ENCODE measurements at regions not wholly inside any gene's neighbourhood (a gene's known extent, or its start where the extent isn't known, plus 50 kb on each side); places are given as distances from the start of the nearest gene placed in this dataset.

DNA sequence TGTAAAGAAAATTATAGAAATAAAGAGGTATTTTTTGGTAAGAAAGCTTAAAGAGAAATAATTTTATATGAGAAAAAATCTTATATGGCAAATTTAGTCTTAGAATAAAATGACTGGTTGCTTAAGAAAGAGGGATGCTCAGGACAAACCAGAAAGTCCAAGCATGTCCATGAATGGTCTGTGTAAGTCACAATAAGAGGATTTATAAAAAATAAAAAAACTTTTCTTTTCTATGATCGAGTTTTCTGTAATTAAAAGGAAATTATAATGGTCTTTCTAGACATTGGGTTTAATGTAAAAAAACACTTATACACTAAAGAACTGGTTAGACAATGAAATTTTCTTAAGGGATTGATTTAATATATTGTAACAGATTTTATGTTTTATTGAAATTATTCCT, 819.6 kb downstream of the TBC1D22A start:
- H3K27ac ChIP-seq (ENCODE audit: low read depth, low read length) = no peak overlapping the region

DNA sequence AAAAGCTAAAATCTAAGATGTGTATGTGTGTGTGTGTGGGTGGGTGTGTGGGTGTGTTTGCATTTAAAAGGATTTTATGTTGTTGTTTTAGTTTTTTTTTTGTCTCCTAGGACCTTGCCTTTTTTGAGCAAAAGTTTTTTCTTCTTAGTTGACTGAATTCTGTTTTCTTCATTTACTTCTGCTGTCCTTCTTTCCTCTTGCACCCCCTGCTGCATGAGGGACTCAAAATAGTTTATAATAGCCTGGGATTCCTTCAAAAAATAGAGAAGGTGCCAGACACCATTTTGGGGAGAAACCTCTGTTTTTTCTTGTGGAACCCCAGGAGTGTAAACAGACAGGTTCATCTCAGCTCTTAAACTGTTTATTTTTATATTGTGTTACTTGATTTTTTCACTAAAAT, 817.7 kb downstream of the TBC1D22A start:
- Histone ChIP-seq H3K9ac (ENCODE audit: low read length) (no peak overlapping the region), H3K4me2 (ENCODE audit: low read depth, low read length, poor library complexity, severe bottlenecking) (no peak overlapping the region), H3K79me2 (ENCODE audit: insufficient read depth, low read length) (no peaks in the 10 kb centered on the region), H3K9me3 (ENCODE audit: insufficient read depth, low read length) (peaks cover 16% of the 10 kb centered on the region; the same call in 1 of the 2 replicates), H3F3A (ENCODE audit: insufficient read depth) (no peaks in the 10 kb centered on the region), H2AFZ (ENCODE audit: low read depth, low read length, severe bottlenecking) (no peak overlapping the region), H3K27ac (ENCODE audit: low read depth, low read length) (no peak overlapping the region), H3K9me2 (replicated peaks; ENCODE audit: insufficient read depth, low read length) (no peaks in the 10 kb centered on the region), H3K4me3 (ENCODE audit: insufficient read depth, low read length, poor library complexity, severe bottlenecking) (no peak overlapping the region), H3K36me3 (ENCODE audit: low read length) (0 out of 2 replicates have a peak, but pooled peaks cover 3% of the 10 kb centered on the region), H4K20me1 (ENCODE audit: low read depth, low read length) (no peaks in the 10 kb centered on the region), H3K27me3 (ENCODE audit: low read length) (no peaks in the 10 kb centered on the region; the same call in 1 of the 2 replicates)
- TF ChIP-seq, protein P1, sequence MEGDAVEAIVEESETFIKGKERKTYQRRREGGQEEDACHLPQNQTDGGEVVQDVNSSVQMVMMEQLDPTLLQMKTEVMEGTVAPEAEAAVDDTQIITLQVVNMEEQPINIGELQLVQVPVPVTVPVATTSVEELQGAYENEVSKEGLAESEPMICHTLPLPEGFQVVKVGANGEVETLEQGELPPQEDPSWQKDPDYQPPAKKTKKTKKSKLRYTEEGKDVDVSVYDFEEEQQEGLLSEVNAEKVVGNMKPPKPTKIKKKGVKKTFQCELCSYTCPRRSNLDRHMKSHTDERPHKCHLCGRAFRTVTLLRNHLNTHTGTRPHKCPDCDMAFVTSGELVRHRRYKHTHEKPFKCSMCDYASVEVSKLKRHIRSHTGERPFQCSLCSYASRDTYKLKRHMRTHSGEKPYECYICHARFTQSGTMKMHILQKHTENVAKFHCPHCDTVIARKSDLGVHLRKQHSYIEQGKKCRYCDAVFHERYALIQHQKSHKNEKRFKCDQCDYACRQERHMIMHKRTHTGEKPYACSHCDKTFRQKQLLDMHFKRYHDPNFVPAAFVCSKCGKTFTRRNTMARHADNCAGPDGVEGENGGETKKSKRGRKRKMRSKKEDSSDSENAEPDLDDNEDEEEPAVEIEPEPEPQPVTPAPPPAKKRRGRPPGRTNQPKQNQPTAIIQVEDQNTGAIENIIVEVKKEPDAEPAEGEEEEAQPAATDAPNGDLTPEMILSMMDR (IDR thresholded peaks at IDR 0.05; ENCODE audit: insufficient read depth, low read length, poor library complexity, severe bottlenecking) = no peak
- no peak for TF ChIP-seq EZH2phosphoT487 (conservative IDR thresholded peaks at IDR 0.05; ENCODE audit: low read length)

More for the DNA sequence above, 819.6 kb downstream of the TBC1D22A start:
- no peak overlapping the region for H3K4me3 ChIP-seq (ENCODE audit: insufficient read depth, low read length, poor library complexity, severe bottlenecking)
- H3K27me3 ChIP-seq (ENCODE audit: low read length) = no peaks in the 10 kb centered on the region
- no peaks in the 10 kb centered on the region for H3F3A ChIP-seq (ENCODE audit: insufficient read depth)
- H3K9me3 ChIP-seq (ENCODE audit: insufficient read depth, low read length) = peaks cover 19% of the 10 kb centered on the region; the same call in 1 of the 2 replicates
- no peaks in the 10 kb centered on the region for H4K20me1 ChIP-seq (ENCODE audit: low read depth, low read length)
- no peak overlapping the region for H3K4me2 ChIP-seq (ENCODE audit: low read depth, low read length, poor library complexity, severe bottlenecking)
- H3K9ac ChIP-seq (ENCODE audit: low read length) = no peak overlapping the region
- H3K79me2 ChIP-seq (ENCODE audit: insufficient read depth, low read length) = no peaks in the 10 kb centered on the region
- H3K36me3 ChIP-seq (ENCODE audit: low read length) = 0 out of 2 replicates have a peak, but pooled peaks cover 3% of the 10 kb centered on the region
- no peak overlapping the region for H2AFZ ChIP-seq (ENCODE audit: low read depth, low read length, severe bottlenecking)
- TF ChIP-seq EZH2phosphoT487 (conservative IDR thresholded peaks at IDR 0.05; ENCODE audit: low read length) = no peak
- TF ChIP-seq, protein P1 (IDR thresholded peaks at IDR 0.05; ENCODE audit: insufficient read depth, low read length, poor library complexity, severe bottlenecking) = no peak
- no peaks in the 10 kb centered on the region for H3K9me2 ChIP-seq (replicated peaks; ENCODE audit: insufficient read depth, low read length)

DNA sequence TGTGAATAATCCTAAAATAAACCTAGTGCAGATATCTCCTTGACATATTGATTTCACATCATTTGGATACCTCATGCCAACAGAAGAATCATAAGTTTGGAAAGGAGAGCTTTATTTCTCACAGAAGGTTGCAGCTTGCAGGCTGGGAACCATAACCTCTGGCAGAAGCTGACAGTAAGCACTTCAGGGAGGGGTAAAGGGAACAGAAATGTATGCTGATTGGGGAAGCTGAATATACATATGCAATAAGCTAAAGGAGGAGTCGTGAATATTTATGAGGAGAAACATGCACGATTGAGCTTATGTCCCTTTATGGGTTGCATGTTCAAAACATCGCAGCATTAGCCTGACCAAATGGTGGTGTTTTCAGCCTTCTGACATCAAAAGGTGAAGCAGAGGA, 814.5 kb downstream of the TBC1D22A start:
- no peak overlapping the region for H3K4me3 ChIP-seq (ENCODE audit: insufficient read depth, low read length, poor library complexity, severe bottlenecking)
- no peak overlapping the region for H3K4me2 ChIP-seq (ENCODE audit: low read depth, low read length, poor library complexity, severe bottlenecking)
- H3K36me3 ChIP-seq (ENCODE audit: low read length) = 0 out of 2 replicates have a peak, but pooled peaks cover 3% of the 10 kb centered on the region
- H3K27me3 ChIP-seq (ENCODE audit: low read length) = no peaks in the 10 kb centered on the region; the same call in 1 of the 2 replicates
- H4K20me1 ChIP-seq (ENCODE audit: low read depth, low read length) = no peaks in the 10 kb centered on the region
- H3K9me2 ChIP-seq (replicated peaks; ENCODE audit: insufficient read depth, low read length) = no peaks in the 10 kb centered on the region
- TF ChIP-seq, protein P1 (IDR thresholded peaks at IDR 0.05; ENCODE audit: insufficient read depth, low read length, poor library complexity, severe bottlenecking) = no peak
- no peak for TF ChIP-seq EZH2phosphoT487 (conservative IDR thresholded peaks at IDR 0.05; ENCODE audit: low read length)
- no peak overlapping the region for H3K27ac ChIP-seq (ENCODE audit: low read depth, low read length)
- H3K79me2 ChIP-seq (ENCODE audit: insufficient read depth, low read length) = no peaks in the 10 kb centered on the region
- peaks cover 3% of the 10 kb centered on the region; the same call in 1 of the 2 replicates for H3K9me3 ChIP-seq (ENCODE audit: insufficient read depth, low read length)
- no peaks in the 10 kb centered on the region for H3F3A ChIP-seq (ENCODE audit: insufficient read depth)
- H3K9ac ChIP-seq (ENCODE audit: low read length) = no peak overlapping the region
- no peak overlapping the region for H2AFZ ChIP-seq (ENCODE audit: low read depth, low read length, severe bottlenecking)
